ENCODE measurements at regions not wholly inside any gene's neighbourhood (a gene's known extent, or its start where the extent isn't known, plus 50 kb on each side); places are given as distances from the start of the nearest gene placed in this dataset.

DNA sequence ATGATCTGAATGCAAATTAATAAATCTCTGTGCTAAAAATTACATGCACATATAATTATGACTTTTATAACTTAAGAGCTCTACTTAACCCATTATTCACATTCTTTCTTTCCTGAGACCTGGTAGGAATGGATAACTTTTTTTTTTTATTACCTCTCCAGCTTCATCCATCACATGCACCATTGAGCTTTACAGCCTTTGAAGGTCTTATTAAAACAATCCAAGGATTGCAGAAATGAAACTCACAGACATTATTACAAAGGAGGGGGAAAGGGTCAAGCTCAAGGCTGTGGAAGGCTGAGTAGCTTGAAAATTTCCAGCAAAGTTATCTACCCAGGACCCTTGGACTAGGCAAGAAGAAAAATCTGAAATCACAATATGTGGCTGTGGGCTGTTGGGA, 202.5 kb upstream of the GRIP1 start:
- H4K20me1 ChIP-seq (ENCODE audit: insufficient read depth) = no peaks in the 10 kb centered on the region
- TF ChIP-seq POLR2AphosphoS5 (IDR thresholded peaks at IDR 0.05) (no peak), REST (IDR thresholded peaks at IDR 0.05; ENCODE audit: borderline replicate concordance) (no peak), EP300 (conservative IDR thresholded peaks at IDR 0.05; ENCODE audit: poor library complexity, severe bottlenecking) (no peak), SMC3 (conservative IDR thresholded peaks at IDR 0.05; ENCODE audit: poor library complexity) (no peak), TAF1 (IDR thresholded peaks at IDR 0.05; ENCODE audit: low read depth) (no peak), RAD21 (conservative IDR thresholded peaks at IDR 0.05) (no peak), MXI1 (conservative IDR thresholded peaks at IDR 0.05; ENCODE audit: poor library complexity, severe bottlenecking) (no peak), EZH2 (IDR thresholded peaks at IDR 0.05; ENCODE audit: borderline replicate concordance, insufficient read depth, low read length, poor library complexity, severe bottlenecking) (no peak)
- TF ChIP-seq, protein P1, sequence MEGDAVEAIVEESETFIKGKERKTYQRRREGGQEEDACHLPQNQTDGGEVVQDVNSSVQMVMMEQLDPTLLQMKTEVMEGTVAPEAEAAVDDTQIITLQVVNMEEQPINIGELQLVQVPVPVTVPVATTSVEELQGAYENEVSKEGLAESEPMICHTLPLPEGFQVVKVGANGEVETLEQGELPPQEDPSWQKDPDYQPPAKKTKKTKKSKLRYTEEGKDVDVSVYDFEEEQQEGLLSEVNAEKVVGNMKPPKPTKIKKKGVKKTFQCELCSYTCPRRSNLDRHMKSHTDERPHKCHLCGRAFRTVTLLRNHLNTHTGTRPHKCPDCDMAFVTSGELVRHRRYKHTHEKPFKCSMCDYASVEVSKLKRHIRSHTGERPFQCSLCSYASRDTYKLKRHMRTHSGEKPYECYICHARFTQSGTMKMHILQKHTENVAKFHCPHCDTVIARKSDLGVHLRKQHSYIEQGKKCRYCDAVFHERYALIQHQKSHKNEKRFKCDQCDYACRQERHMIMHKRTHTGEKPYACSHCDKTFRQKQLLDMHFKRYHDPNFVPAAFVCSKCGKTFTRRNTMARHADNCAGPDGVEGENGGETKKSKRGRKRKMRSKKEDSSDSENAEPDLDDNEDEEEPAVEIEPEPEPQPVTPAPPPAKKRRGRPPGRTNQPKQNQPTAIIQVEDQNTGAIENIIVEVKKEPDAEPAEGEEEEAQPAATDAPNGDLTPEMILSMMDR (IDR thresholded peaks at IDR 0.05; ENCODE audit: poor library complexity, severe bottlenecking) = no peak

GRCh38 chr12:66884091-66884490, 205.2 kb upstream of the GRIP1 start:
- peaks cover 5% of the 10 kb centered on the region for H3F3A ChIP-seq (ENCODE audit: insufficient read depth, low read length, poor library complexity, severe bottlenecking)
- no peaks in the 10 kb centered on the region for H3K79me2 ChIP-seq (replicated peaks; ENCODE audit: insufficient read depth, low read length)
- peak overlapping the region; percentile 56 for H3K4me3 ChIP-seq (ENCODE audit: low read length)
- no peak for TF ChIP-seq REST (IDR thresholded peaks at IDR 0.05; ENCODE audit: borderline replicate concordance)
- peak; percentile 37 for TF ChIP-seq POLR2AphosphoS5 (IDR thresholded peaks at IDR 0.05)
- no peak for TF ChIP-seq MXI1 (conservative IDR thresholded peaks at IDR 0.05; ENCODE audit: poor library complexity, severe bottlenecking)
- TF ChIP-seq, protein P1 (IDR thresholded peaks at IDR 0.05; ENCODE audit: poor library complexity, severe bottlenecking) = no peak
- peak; percentile 28 for TF ChIP-seq RAD21 (conservative IDR thresholded peaks at IDR 0.05)
- peak; percentile 49 for TF ChIP-seq EP300 (conservative IDR thresholded peaks at IDR 0.05; ENCODE audit: poor library complexity, severe bottlenecking)
- no peak for TF ChIP-seq SMC3 (conservative IDR thresholded peaks at IDR 0.05; ENCODE audit: poor library complexity)
- TF ChIP-seq TAF1 (IDR thresholded peaks at IDR 0.05; ENCODE audit: low read depth) = no peak
- no peak for TF ChIP-seq EZH2 (IDR thresholded peaks at IDR 0.05; ENCODE audit: borderline replicate concordance, insufficient read depth, low read length, poor library complexity, severe bottlenecking)
- peak overlapping the region; percentile 47 for H3K9ac ChIP-seq (ENCODE audit: low read length)
- H3K36me3 ChIP-seq (ENCODE audit: insufficient read depth, low read length) = no peaks in the 10 kb centered on the region
- H2AFZ ChIP-seq (ENCODE audit: low read depth, low read length) = no peak overlapping the region
- peak overlapping the region; percentile 52 for H3K4me2 ChIP-seq (ENCODE audit: low read length)
- no peaks in the 10 kb centered on the region for H3K9me2 ChIP-seq (ENCODE audit: insufficient read depth, low read length)
- H3K27me3 ChIP-seq (ENCODE audit: insufficient read depth, low read depth, low read length) = no peaks in the 10 kb centered on the region
- no peaks in the 10 kb centered on the region for H3K9me3 ChIP-seq (ENCODE audit: low read length)
- peak overlapping the region; percentile 82 for H3K27ac ChIP-seq (ENCODE audit: low read length)
- H4K20me1 ChIP-seq (ENCODE audit: insufficient read depth) = no peaks in the 10 kb centered on the region

More for the DNA sequence above, 202.5 kb upstream of the GRIP1 start:
- Histone ChIP-seq H3K79me2 (replicated peaks; ENCODE audit: insufficient read depth, low read length) (no peaks in the 10 kb centered on the region), H3K9me3 (ENCODE audit: low read length) (no peaks in the 10 kb centered on the region), H2AFZ (ENCODE audit: low read depth, low read length) (no peak overlapping the region), H3K27me3 (ENCODE audit: insufficient read depth, low read depth, low read length) (no peaks in the 10 kb centered on the region), H3K4me2 (ENCODE audit: low read length) (no peak overlapping the region), H3K9ac (ENCODE audit: low read length) (no peak overlapping the region), H3K4me3 (ENCODE audit: low read length) (no peak overlapping the region), H3K9me2 (ENCODE audit: insufficient read depth, low read length) (no peaks in the 10 kb centered on the region), H3F3A (ENCODE audit: insufficient read depth, low read length, poor library complexity, severe bottlenecking) (peaks cover 5% of the 10 kb centered on the region), H3K27ac (ENCODE audit: low read length) (no peak overlapping the region), H3K36me3 (ENCODE audit: insufficient read depth, low read length) (no peaks in the 10 kb centered on the region)
